ENCODE measurements at regions not wholly inside any gene's neighbourhood (a gene's known extent, or its start where the extent isn't known, plus 50 kb on each side); places are given as distances from the start of the nearest gene placed in this dataset.

DNA sequence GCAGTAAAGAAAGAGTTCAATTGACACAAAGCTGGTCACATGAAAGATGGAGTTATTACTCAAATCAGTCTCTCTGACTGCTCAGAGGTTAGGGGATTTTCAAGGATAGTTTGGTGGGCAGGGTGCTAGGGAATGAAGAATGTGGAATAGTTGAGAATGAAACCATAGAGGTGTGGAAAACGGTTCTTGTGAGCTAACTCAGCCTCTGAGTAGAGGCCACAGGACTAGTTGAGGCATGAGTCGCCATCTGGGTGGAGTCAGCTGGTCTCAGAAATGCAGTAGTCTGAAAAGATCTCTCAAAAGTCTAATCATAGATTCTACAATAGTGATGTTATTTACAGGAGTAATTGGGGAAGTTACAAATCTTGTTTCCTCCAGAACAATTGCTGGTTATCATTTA, 178.9 kb upstream of the SPEF2 start:
- DNase-seq (ENCODE audit: low spot score) = no peak
- in situ Hi-C loops (cut with HindIII; ENCODE audit: low sequenced_read_pairs) = no loop called here

GRCh38 chr5:35438288-35438687, 179.4 kb upstream of the SPEF2 start:
- in situ Hi-C loops (cut with HindIII; ENCODE audit: low sequenced_read_pairs) = no loop called here
- no peak for DNase-seq (ENCODE audit: low spot score)

GRCh38 chr5:35436400-35437057, 181.1 kb upstream of the SPEF2 start:
- in situ Hi-C loops (cut with HindIII; ENCODE audit: low sequenced_read_pairs) = no loop called here
- peak; percentile 44 for DNase-seq (ENCODE audit: low spot score)

GRCh38 chr5:35430381-35431162, 187.1 kb upstream of the SPEF2 start:
- in situ Hi-C loops (cut with HindIII; ENCODE audit: low sequenced_read_pairs) = no loop called here
- no peak for DNase-seq (ENCODE audit: low spot score)

DNA sequence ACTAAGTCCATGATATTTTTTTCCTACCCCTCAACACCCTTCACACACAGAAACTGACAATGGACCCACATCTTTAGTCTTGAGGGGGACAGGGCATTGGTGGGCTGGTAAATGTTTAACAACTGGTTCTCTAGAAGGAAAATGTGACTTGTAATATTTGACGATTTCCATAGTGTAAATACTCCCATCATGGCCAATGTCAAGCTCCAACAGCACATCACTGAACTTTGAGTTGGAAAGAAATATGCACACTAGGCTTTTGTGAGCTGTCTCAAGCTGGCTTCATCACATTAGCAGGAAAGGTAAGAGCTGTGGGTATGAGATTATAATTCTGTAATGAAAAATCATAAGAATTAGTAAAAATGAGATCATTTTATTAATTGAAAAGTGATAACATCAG, 189.9 kb upstream of the PRLR start:
- DNase-seq (ENCODE audit: low spot score) = no peak
- in situ Hi-C loops (cut with HindIII; ENCODE audit: low sequenced_read_pairs) = no loop called here

GRCh38 chr5:35417040-35417439, 186.8 kb upstream of the PRLR start:
- DNase-seq (ENCODE audit: low spot score) = no peak
- in situ Hi-C loops (cut with HindIII; ENCODE audit: low sequenced_read_pairs) = no loop called here

DNA sequence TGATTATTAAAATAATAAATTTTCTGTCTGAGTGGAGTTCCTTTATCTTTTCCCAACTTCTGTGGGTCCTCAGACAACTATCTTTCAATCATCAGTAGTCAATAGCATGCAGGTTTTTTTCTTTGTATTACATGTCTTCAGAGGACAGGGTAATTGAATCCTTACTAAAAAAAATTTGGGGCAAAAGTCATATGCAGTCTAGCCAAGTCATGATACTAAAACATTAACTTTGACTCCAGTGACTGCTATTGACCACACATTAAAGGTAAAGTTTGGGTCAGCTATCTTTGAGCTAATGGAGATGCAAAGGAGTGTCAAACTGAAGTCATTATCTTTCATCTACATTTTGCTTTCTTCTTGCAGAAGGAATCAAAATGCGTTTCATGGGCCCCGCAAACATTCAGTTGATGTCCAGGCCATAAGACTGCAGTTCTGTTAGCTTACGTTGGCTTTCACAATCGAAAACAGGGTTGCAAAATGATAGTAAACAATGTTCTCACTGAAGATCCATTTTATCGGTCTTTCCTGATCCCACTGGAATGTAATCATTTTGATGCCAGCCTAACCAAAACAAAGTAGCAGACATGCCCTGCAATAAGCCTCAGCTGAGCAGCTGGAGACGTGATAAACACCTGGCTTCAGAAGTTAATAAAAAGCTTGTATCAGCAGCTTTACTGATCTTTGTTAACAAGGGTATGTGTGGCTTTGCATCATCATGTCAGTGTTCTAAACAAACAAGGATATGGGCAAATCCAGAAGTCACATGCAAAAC, 186.1 kb upstream of the PRLR start:
- in situ Hi-C loops (cut with HindIII; ENCODE audit: low sequenced_read_pairs) = no loop called here
- no peak for DNase-seq (ENCODE audit: low spot score)

DNA sequence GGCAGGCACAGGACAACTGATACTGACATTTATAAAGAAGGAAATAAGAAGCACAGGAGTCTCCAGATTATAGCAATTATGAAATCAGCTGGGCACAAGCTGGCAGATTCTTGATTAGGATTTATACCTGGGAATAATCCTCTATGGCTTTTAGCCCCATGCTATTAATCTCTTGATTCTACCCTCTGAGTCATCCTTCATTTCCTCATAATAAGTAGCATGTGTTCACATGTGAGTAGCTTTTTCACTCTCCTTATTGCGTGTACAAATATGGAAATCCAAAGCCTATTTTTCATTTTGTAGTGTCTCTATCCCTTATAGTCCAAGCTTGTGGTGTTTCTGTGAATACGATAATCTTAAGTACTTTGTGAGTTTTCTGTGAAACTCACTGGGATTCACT, 185.0 kb upstream of the PRLR start:
- DNase-seq (ENCODE audit: low spot score) = no peak
- in situ Hi-C loops (cut with HindIII; ENCODE audit: low sequenced_read_pairs) = no loop called here

DNA sequence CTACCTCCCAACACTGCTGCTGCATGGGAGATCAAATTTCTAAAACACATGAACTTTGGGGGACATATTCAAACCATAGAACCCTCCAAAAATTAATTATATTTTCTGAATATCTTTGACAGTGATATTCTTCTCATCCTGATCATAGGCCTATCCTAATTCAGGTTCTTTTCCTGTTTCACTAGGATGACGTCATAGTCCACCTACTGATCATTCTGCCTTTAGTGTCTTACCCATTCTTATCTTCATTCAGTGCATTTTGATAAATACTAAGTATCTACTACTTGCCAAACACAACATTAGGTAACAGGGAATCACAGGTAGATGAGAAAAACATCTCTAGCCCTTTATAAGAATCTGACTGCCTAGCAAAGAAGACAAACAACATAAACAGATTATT, 179.1 kb upstream of the PRLR start:
- in situ Hi-C loops (cut with HindIII; ENCODE audit: low sequenced_read_pairs) = no loop called here
- no peak for DNase-seq (ENCODE audit: low spot score)

- in situ Hi-C loops (cut with HindIII; ENCODE audit: low sequenced_read_pairs) = no loop called here
- no peak for DNase-seq (ENCODE audit: low spot score)
These were observed 177.9 kb upstream of the PRLR start for GRCh38 chr5:35408146-35408545.

DNA sequence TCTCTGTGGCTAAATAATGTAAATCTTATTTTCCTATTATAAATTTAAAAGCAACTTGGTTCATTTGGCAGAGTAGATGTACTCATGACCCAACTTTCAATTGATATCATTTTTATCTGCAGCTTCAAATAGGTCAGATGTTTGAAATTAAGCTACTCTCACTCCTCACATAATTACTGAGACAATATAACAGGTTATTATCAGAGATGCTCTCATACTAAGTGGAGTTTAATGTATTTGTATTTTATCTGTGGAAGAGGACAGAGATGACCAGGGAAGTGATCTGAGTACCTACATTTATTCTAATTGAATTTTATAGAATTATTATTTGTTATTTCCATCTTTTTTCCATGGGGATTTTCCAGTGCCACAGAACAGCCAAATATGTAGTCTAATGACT, 177.4 kb upstream of the PRLR start:
- in situ Hi-C loops (cut with HindIII; ENCODE audit: low sequenced_read_pairs) = no loop called here

DNA sequence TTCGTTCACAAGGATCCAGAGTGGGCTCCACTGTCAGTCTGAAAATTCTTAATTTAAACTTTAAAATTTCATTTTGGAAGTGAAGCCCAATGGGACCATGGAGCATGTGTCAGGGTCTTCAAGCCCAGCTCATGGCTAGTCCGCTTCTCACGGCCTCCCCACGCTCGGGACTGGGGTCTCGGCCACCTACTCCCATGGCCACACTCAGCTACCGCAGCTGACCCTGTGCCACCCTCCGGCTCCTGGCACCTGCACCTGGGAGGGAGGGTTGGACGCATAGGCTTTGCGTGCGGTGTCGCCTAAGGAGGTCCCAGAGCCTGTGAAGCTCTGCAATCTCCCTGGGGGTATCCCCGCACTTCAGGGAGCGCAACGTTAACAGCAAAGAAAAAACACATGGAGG, 175.7 kb upstream of the PRLR start:
- in situ Hi-C loops (cut with HindIII; ENCODE audit: low sequenced_read_pairs) = no loop called here
- DNase-seq (ENCODE audit: low spot score) = no peak

More for the DNA sequence above, 177.4 kb upstream of the PRLR start:
- no peak for DNase-seq (ENCODE audit: low spot score)

DNA sequence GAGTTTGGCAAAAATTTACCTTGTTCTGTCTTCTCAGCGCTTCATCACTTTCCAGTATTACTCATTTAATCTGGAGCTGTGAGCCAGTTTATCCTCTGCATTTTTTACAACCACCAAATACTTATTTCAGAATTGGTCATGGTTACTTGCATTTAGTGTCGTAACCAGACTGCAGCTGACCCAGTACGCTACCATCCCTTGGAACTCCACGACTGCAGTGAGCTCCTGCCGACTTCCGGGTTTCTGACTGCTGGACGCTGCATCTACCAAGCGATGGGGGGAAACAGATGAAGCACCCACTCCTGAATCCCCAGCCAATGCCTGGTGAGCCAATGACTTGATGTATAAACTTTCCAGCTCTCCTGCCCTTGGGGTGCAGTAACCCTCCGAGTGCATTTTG, 174.4 kb upstream of the PRLR start:
- in situ Hi-C loops (cut with HindIII; ENCODE audit: low sequenced_read_pairs) = no loop called here
- no peak for DNase-seq (ENCODE audit: low spot score)

DNA sequence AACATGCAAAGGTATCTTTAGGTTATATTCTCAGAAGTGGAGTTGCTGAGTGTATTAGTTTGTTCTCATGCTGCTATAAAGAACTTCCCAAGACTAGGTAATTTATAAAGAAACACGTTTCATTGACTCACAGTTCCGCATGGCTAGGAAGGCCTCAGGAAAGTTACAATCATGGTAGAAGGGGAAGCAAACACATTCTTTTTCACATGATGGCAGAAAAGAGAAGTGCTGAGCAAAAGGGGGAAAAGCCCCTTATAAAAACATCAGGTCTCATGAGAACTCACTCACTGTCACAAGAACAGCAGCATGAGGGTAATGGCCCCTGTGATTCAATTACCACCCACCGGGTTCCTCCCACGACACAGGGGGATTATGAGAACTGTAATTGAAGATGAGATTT, 163.6 kb upstream of the PRLR start:
- DNase-seq (ENCODE audit: low spot score) = no peak
- in situ Hi-C loops (cut with HindIII; ENCODE audit: low sequenced_read_pairs) = no loop called here

GRCh38 chr5:35384658-35385057, 154.4 kb upstream of the PRLR start:
- in situ Hi-C loops (cut with HindIII; ENCODE audit: low sequenced_read_pairs) = no loop called here
- DNase-seq (ENCODE audit: low spot score) = no peak

DNA sequence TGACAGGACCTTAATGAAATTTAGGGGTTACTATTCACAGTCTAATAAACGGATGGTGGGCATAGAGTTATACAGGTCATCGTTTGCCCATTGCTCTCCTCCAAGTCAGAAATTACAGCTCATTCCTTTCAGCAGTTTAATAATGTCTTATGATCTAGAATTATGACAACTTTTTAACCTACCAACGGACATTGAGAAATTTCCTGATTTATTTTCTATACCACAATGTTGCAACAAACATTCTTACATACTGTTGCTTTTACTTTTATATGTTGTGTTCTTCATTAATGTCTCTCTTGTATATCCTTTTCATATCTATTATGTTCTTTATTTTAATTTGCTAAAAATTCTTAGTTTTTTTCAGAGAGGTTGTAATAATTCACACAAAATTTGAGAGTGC, 152.8 kb upstream of the PRLR start:
- no peak for DNase-seq (ENCODE audit: low spot score)
- in situ Hi-C loops (cut with HindIII; ENCODE audit: low sequenced_read_pairs) = no loop called here

- no peak for DNase-seq (ENCODE audit: low spot score)
- in situ Hi-C loops (cut with HindIII; ENCODE audit: low sequenced_read_pairs) = no loop called here
These were observed 147.4 kb upstream of the PRLR start for GRCh38 chr5:35377653-35378052.

GRCh38 chr5:35374584-35374983, 144.3 kb upstream of the PRLR start:
- DNase-seq (ENCODE audit: low spot score) = no peak
- in situ Hi-C loops (cut with HindIII; ENCODE audit: low sequenced_read_pairs) = no loop called here

DNA sequence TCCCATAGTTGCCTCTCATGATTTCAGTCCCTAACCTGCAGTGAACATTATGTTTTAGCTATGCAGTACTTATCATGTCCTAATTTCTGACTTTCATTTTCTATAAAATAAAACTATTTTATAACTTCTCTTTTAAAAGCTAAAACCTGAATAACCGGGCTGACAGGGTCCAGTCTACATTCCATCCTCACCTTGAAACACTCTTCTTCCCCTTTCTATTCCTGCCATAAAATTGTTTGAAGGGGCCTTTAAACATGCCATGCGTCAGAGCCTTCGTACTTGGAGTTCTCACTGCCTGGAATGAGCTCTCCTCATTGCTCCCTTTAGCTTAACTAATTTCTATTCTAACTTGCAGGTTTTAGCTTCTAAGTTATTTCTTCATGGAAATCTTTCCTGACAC, 143.0 kb upstream of the PRLR start:
- in situ Hi-C loops (cut with HindIII; ENCODE audit: low sequenced_read_pairs) = no loop called here
- DNase-seq (ENCODE audit: low spot score) = no peak

DNA sequence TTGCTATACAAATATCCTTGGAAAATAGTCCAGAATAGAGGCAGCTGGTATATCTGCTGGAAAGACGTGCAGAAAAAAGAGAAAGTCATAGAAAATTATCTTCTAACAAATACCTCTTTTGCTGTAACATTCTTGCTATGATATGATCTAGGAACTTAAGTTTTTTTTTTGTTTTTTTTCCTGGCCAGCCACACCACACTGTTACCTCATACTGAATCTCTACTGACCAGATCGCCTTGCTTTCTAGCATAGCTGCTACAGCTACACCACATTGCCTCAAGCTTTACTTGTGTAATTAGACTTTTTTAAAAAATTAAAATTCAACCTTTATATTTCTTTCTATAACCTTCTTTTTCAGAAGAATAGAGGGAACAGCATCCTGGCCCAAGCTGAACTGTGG, 142.2 kb upstream of the PRLR start:
- in situ Hi-C loops (cut with HindIII; ENCODE audit: low sequenced_read_pairs) = no loop called here
- no peak for DNase-seq (ENCODE audit: low spot score)

Measured in G401 (cell line).